Cardiac septum (tissue), 1 donor: ENCODE measurements at regions not wholly inside any gene's neighbourhood (a gene's known extent, or its start where the extent isn't known, plus 50 kb on each side); places are given as distances from the start of the nearest gene placed in this dataset.

Source experiments
- DNase-seq: peaks from one replicate; pipeline ENCODE4 v3.0.0-alpha.2; 2020; ENCODE audit warnings: low spot score
- intact Hi-C: fragments of 100-400 bp; cut with DNase I; formaldehyde crosslinking; loops from one replicate; pipeline ENCODE4 v1.14.0; 2022
- donor health status: DM: no; HTN: no; CAD: no.

GRCh38 chr3:177750436-177750835 lies 553.2 kb upstream of the TBL1XR1 start:
- intact Hi-C loops = no loop called here
- no peak for DNase-seq

- DNase-seq = no peak
- intact Hi-C loops = no loop called here
Observed at GRCh38 chr3:177751770-177752169, 554.5 kb upstream of the TBL1XR1 start.

- DNase-seq = no peak
- intact Hi-C loops = no loop called here
Observed at GRCh38 chr3:177752831-177753230, 555.5 kb upstream of the TBL1XR1 start.

- DNase-seq = no peak
- intact Hi-C loops = no loop called here
Observed at GRCh38 chr3:177753451-177754155, 556.3 kb upstream of the TBL1XR1 start.

- intact Hi-C loops = no loop called here
Observed at GRCh38 chr3:177754508-177754921, 557.2 kb upstream of the TBL1XR1 start.

GRCh38 chr3:177758126-177758525 lies 560.8 kb upstream of the TBL1XR1 start:
- intact Hi-C loops = no loop called here
- no peak for DNase-seq

More at GRCh38 chr3:177754508-177754921, 557.2 kb upstream of the TBL1XR1 start:
- no peak for DNase-seq

- no peak for DNase-seq
- intact Hi-C loops = no loop called here
Observed at GRCh38 chr3:177760803-177761202, 563.5 kb upstream of the TBL1XR1 start.

GRCh38 chr3:177764377-177764912 lies 567.2 kb upstream of the TBL1XR1 start:
- no peak for DNase-seq
- intact Hi-C loops = no loop called here

GRCh38 chr3:177764933-177765332 lies 567.7 kb upstream of the TBL1XR1 start:
- intact Hi-C loops = no loop called here
- DNase-seq = no peak

- DNase-seq = no peak
- intact Hi-C loops = no loop called here
Observed at GRCh38 chr3:177770383-177771230, 573.3 kb upstream of the TBL1XR1 start.

- DNase-seq = no peak
- intact Hi-C loops = no loop called here
Observed at GRCh38 chr3:177771780-177772179, 574.5 kb upstream of the TBL1XR1 start.

- DNase-seq = no peak
- intact Hi-C loops = no loop called here
Observed at GRCh38 chr3:177772908-177773557, 575.8 kb upstream of the TBL1XR1 start.

GRCh38 chr3:177773717-177774116 lies 576.4 kb upstream of the TBL1XR1 start:
- no peak for DNase-seq
- intact Hi-C loops = no loop called here

GRCh38 chr3:177776661-177777101 lies 579.4 kb upstream of the TBL1XR1 start:
- intact Hi-C loops = loop anchor here (5.0 kb wide), 2 partner anchors 419 to 724 kb away; no protein-coding TSS in a partner anchor
- DNase-seq = no peak

GRCh38 chr3:177777699-177778098 lies 580.4 kb upstream of the TBL1XR1 start:
- intact Hi-C loops = loop anchor here (5.0 kb wide), 2 partner anchors 420 to 725 kb away; no protein-coding TSS in a partner anchor
- DNase-seq = no peak

- DNase-seq = no peak
- intact Hi-C loops = loop anchor here (5.0 kb wide), 2 partner anchors 421 to 726 kb away; no protein-coding TSS in a partner anchor
Observed at GRCh38 chr3:177778633-177779032, 581.4 kb upstream of the TBL1XR1 start.

- intact Hi-C loops = loop anchor here (5.0 to 10.0 kb wide), 3 partner anchors 541 to 601 kb away; partner anchors contain the start of gene TBL1XR1
- no peak for DNase-seq
Observed at GRCh38 chr3:177781686-177782161, 584.4 kb upstream of the TBL1XR1 start.

- intact Hi-C loops = loop anchor here (5.0 to 10.0 kb wide), 3 partner anchors 539 to 599 kb away; partner anchors contain the start of gene TBL1XR1
- no peak for DNase-seq
Observed at GRCh38 chr3:177783338-177783737, 586.1 kb upstream of the TBL1XR1 start.

GRCh38 chr3:177783767-177784166 lies 586.5 kb upstream of the TBL1XR1 start:
- no peak for DNase-seq
- intact Hi-C loops = loop anchor here (5.0 to 10.0 kb wide), 3 partner anchors 539 to 599 kb away; partner anchors contain the start of gene TBL1XR1
